Subcutaneous abdominal adipose tissue (tissue), 5 donors: ENCODE measurements at regions not wholly inside any gene's neighbourhood (a gene's known extent, or its start where the extent isn't known, plus 50 kb on each side); places are given as distances from the start of the nearest gene placed in this dataset.

Source experiments
- H3K27ac ChIP-seq: one replicate; pipeline ENCODE4 v1.7.0; 2013; ENCODE audit warnings: low read depth, mild to moderate bottlenecking, inconsistent platforms, low read length, moderate library complexity
- H3K27me3 ChIP-seq, 5 donors: one replicate each; pipeline ENCODE4 v1.7.0; 2013; ENCODE audit warnings: low read length in 5 of 5, inconsistent platforms in 1 of 5; ENCODE audit not compliant: control insufficient read depth in 5 of 5, insufficient read depth in 4 of 5
- H3K36me3 ChIP-seq, 5 donors: one replicate each; pipeline ENCODE4 v1.7.0; 2013; ENCODE audit warnings: low read length in 5 of 5; ENCODE audit not compliant: control insufficient read depth in 5 of 5, insufficient read depth in 5 of 5
- H3K4me1 ChIP-seq, 5 donors: one replicate each; pipeline ENCODE4 v1.7.0; 2013; ENCODE audit warnings: low read length in 5 of 5, mild to moderate bottlenecking in 3 of 5, moderate library complexity in 1 of 5; ENCODE audit not compliant: control insufficient read depth in 5 of 5, insufficient read depth in 5 of 5
- H3K4me3 ChIP-seq, 5 donors: one replicate each; pipeline ENCODE4 v1.7.0; 2013; ENCODE audit warnings: low read length in 5 of 5, low read depth in 1 of 5
- H3K9ac ChIP-seq, 5 donors: one replicate each; pipeline ENCODE4 v1.7.0; 2013; ENCODE audit warnings: low read length in 5 of 5, mild to moderate bottlenecking in 4 of 5, moderate library complexity in 3 of 5
- H3K9me3 ChIP-seq, 5 donors: one replicate each; pipeline ENCODE4 v1.7.0; 2013; ENCODE audit warnings: low read length in 5 of 5; ENCODE audit not compliant: control insufficient read depth in 5 of 5
- donor health status: healthy.
- donor health status: healthy.
- donor health status: healthy.
- donor health status: healthy.
- donor health status: healthy.

- no peak overlapping the region for H3K27ac ChIP-seq
- H3K9ac ChIP-seq, result no peak overlapping the region
- H3K4me3 ChIP-seq, result no peak overlapping the region
- no peaks in the 10 kb centered on the region for H3K27me3 ChIP-seq
- H3K4me1 ChIP-seq, result peaks cover 4 to 25% (median 18%) of the 10 kb centered on the region in 5 donors
- no peaks in the 10 kb centered on the region for H3K36me3 ChIP-seq
- H3K9me3 ChIP-seq, result no peaks in the 10 kb centered on the region
Observed at GRCh38 chr6:4403023-4403752, 267.8 kb upstream of the ECI2 start.

- Histone ChIP-seq H3K27me3 (no peaks in the 10 kb centered on the region), H3K9me3 (no peaks in the 10 kb centered on the region), H3K9ac (no peak overlapping the region), H3K27ac (no peak overlapping the region), H3K4me3 (peak overlapping the region in 2 of 5 donors; percentile 39 to 43), H3K4me1 (peaks cover 4 to 25% (median 18%) of the 10 kb centered on the region in 5 donors), H3K36me3 (no peaks in the 10 kb centered on the region)
Observed at GRCh38 chr6:4402477-4402976, 267.2 kb upstream of the ECI2 start.

- no peaks in the 10 kb centered on the region for H3K36me3 ChIP-seq
- H3K9me3 ChIP-seq, result no peaks in the 10 kb centered on the region
- H3K4me1 ChIP-seq, result peaks cover 6 to 30% (median 25%) of the 10 kb centered on the region in 5 donors
- no peak overlapping the region for H3K9ac ChIP-seq
- H3K27me3 ChIP-seq, result no peaks in the 10 kb centered on the region
- H3K4me3 ChIP-seq, result peak overlapping the region in 1 of 5 donors; percentile 43
- H3K27ac ChIP-seq, result no peak overlapping the region
Observed at GRCh38 chr6:4401408-4402368, 266.3 kb upstream of the ECI2 start.

- Histone ChIP-seq H3K4me3 (no peak overlapping the region), H3K27me3 (no peaks in the 10 kb centered on the region), H3K9me3 (no peaks in the 10 kb centered on the region), H3K36me3 (no peaks in the 10 kb centered on the region), H3K4me1 (peaks cover 6 to 31% (median 26%) of the 10 kb centered on the region in 5 donors), H3K9ac (no peak overlapping the region), H3K27ac (no peak overlapping the region)
Observed at GRCh38 chr6:4399656-4400055, 264.3 kb upstream of the ECI2 start.

- Histone ChIP-seq H3K27ac (no peak overlapping the region), H3K9ac (no peak overlapping the region), H3K36me3 (no peaks in the 10 kb centered on the region), H3K27me3 (no peaks in the 10 kb centered on the region), H3K4me1 (peaks cover 6 to 31% (median 23%) of the 10 kb centered on the region in 5 donors), H3K9me3 (no peaks in the 10 kb centered on the region), H3K4me3 (no peak overlapping the region)
Observed at GRCh38 chr6:4398791-4399190, 263.4 kb upstream of the ECI2 start.

GRCh38 chr6:4397307-4397706 is 261.9 kb upstream of the ECI2 start:
- Histone ChIP-seq H3K27ac (no peak overlapping the region), H3K9me3 (no peaks in the 10 kb centered on the region), H3K4me1 (peaks cover 4 to 19% (median 10%) of the 10 kb centered on the region in 5 donors), H3K9ac (no peak overlapping the region), H3K27me3 (no peaks in the 10 kb centered on the region), H3K36me3 (no peaks in the 10 kb centered on the region), H3K4me3 (no peak overlapping the region)

GRCh38 chr6:4396044-4396443 is 260.7 kb upstream of the ECI2 start:
- Histone ChIP-seq H3K9me3 (no peaks in the 10 kb centered on the region), H3K9ac (no peak overlapping the region), H3K4me1 (peaks cover 2 to 13% (median 4%) of the 10 kb centered on the region in 5 donors), H3K4me3 (no peak overlapping the region), H3K36me3 (no peaks in the 10 kb centered on the region), H3K27me3 (no peaks in the 10 kb centered on the region), H3K27ac (no peak overlapping the region)

- Histone ChIP-seq H3K27me3 (no peaks in the 10 kb centered on the region), H3K4me3 (no peak overlapping the region), H3K36me3 (no peaks in the 10 kb centered on the region), H3K4me1 (peaks cover 2 to 13% (median 4%) of the 10 kb centered on the region in 5 donors), H3K27ac (no peak overlapping the region), H3K9ac (no peak overlapping the region), H3K9me3 (no peaks in the 10 kb centered on the region)
Observed at GRCh38 chr6:4395386-4395785, 260.0 kb upstream of the ECI2 start.

GRCh38 chr6:4394786-4395185 is 259.4 kb upstream of the ECI2 start:
- Histone ChIP-seq H3K27ac (no peak overlapping the region), H3K36me3 (no peaks in the 10 kb centered on the region), H3K9ac (no peak overlapping the region), H3K27me3 (no peaks in the 10 kb centered on the region), H3K9me3 (no peaks in the 10 kb centered on the region), H3K4me1 (peaks cover 2 to 13% (median 4%) of the 10 kb centered on the region in 5 donors), H3K4me3 (no peak overlapping the region)

- no peak overlapping the region for H3K27ac ChIP-seq
- no peaks in the 10 kb centered on the region for H3K27me3 ChIP-seq
- H3K4me1 ChIP-seq, result no peaks in the 10 kb centered on the region
- H3K9me3 ChIP-seq, result peaks cover 0 to 16% (median 9%) of the 10 kb centered on the region in 5 donors
- no peak overlapping the region for H3K9ac ChIP-seq
- H3K36me3 ChIP-seq, result no peaks in the 10 kb centered on the region
- H3K4me3 ChIP-seq, result no peak overlapping the region
Observed at GRCh38 chr6:4388675-4389074, 253.3 kb upstream of the ECI2 start.
